ENCODE measurements at regions not wholly inside any gene's neighbourhood (a gene's known extent, or its start where the extent isn't known, plus 50 kb on each side); places are given as distances from the start of the nearest gene placed in this dataset.

DNA sequence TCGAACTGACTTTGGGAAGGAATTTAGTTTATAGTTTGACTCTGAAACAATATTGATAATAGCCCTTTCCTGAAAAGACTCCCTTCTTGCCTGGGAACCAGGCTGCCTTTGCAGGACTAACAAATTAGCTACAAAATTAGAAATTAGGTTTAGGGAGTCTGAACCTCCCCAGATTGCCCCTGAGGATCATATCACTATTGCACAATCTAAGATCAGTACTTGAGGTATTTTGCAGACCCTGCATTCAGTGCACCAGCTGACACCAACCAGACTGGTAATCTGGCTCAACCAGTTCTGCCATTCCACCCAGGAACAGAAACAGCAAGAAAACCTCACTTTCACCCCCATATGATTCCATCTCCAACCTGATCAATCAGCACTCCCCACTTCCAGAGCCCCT lies 131.8 kb upstream of the GALNT5 start:
- H3K4me3 ChIP-seq, result no peak overlapping the region
- H3K27ac ChIP-seq, result no peak overlapping the region
- no peak for ATAC-seq (replicated peaks in 6 of 8)
- 20 to 100% (median 82%) methylated on average over 1 of the region's 1 CpG; no CpG with 5 or more reads in 4 of the 10 experiments for WGBS, 10 experiments
- peaks cover 0 to 9% of the 10 kb centered on the region in 2 donors for H3K4me1 ChIP-seq (replicated peaks in 1 of 2)
- in situ Hi-C loops (cut with MboI; ENCODE audit: low pct_unique_long_range_greater_than_20kb in 2 of 9, low sequenced_read_pairs in 9 of 9, unreplicated experiment in 9 of 9), result no loop called here

- Histone ChIP-seq H3K27ac (no peak overlapping the region), H3K4me1 (replicated peaks in 1 of 2) (peaks cover 0 to 9% of the 10 kb centered on the region in 2 donors), H3K4me3 (no peak overlapping the region)
- no peak for ATAC-seq (replicated peaks in 6 of 8)
- in situ Hi-C loops (cut with MboI; ENCODE audit: low pct_unique_long_range_greater_than_20kb in 2 of 9, low sequenced_read_pairs in 9 of 9, unreplicated experiment in 9 of 9), result no loop called here
Measured at GRCh38 chr2:157127249-157128012, 130.1 kb upstream of the GALNT5 start.

DNA sequence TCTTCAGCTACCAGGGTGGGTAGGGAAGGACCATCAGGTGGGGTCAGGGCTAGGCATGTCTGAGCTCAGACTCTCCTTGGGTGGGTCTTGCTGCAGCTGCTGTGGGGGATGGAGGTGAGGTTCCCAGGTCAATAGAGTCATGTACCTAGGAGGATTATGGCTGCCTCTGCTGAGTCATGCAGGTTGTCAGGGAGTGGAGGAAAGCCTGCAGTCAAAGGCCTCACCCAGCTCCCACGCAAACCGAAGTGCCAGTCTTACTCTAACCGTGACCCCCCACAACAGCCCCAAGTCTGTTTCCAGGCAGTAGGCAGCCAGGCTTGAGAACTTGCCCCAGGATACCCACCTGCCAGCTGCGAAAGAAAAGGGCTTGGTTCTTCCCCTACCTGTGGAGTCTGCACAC lies 113.6 kb upstream of the GALNT5 start:
- 71 to 100% methylated on average over 1 of the region's 4 CpGs; no CpG with 5 or more reads in 8 of the 10 experiments for WGBS, 10 experiments

DNA sequence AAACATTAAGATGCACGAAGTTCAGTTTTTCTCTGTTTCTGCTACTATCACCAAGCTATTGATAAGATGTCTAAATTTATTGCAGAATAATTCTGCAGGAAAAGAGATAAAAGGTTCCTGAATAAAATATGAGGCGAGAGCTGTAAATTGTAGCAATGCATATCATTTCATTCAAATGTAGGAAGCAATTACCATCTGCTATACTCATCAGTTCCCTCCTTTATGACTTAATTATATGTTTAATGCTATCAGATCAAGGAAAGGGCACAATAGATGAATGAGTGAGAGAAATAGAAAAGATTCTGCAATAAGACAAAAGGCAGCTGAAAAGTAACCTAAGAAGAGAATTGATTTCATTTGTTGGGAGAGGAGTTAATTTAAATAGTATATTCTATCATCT lies 108.2 kb upstream of the GALNT5 start:
- Histone ChIP-seq H3K4me1 (replicated peaks in 1 of 2) (peaks cover 0 to 3% of the 10 kb centered on the region in 2 donors), H3K4me3 (no peak overlapping the region), H3K27ac (no peak overlapping the region)
- in situ Hi-C loops (cut with MboI; ENCODE audit: low pct_unique_long_range_greater_than_20kb in 2 of 9, low sequenced_read_pairs in 9 of 9, unreplicated experiment in 9 of 9), result no loop called here
- 29 to 100% (median 47%) methylated on average over 1 to 2 of the region's 2 CpGs for WGBS, 10 experiments
- ATAC-seq (replicated peaks in 6 of 8), result peak in 1 of 8 experiments; percentile 40

More for the DNA sequence above, 113.6 kb upstream of the GALNT5 start:
- in situ Hi-C loops (cut with MboI; ENCODE audit: low pct_unique_long_range_greater_than_20kb in 2 of 9, low sequenced_read_pairs in 9 of 9, unreplicated experiment in 9 of 9), result no loop called here
- ATAC-seq (replicated peaks in 6 of 8), result no peak
- Histone ChIP-seq H3K4me3 (no peak overlapping the region), H3K4me1 (replicated peaks in 1 of 2) (peaks cover 0 to 3% of the 10 kb centered on the region in 2 donors), H3K27ac (no peak overlapping the region)

DNA sequence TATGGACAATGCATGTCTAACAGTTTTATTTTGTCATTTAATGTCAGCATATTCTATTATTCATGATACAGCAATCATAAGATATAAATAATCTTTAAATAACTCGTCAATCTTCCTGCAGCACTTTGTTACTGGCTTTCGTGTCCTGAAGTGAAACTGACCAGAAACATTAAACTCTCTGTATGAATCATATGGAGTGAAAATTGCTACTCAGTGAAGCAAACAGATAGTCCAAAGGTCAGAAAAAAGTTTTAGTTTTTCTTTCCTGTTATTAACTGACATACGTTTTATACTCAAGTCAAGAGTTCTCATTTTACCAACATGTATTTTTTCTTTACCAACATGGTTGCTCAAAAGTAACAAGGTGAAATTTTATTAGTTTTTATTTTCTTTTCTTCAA lies 106.8 kb upstream of the GALNT5 start:
- peaks cover 0 to 3% of the 10 kb centered on the region in 2 donors for H3K4me1 ChIP-seq (replicated peaks in 1 of 2)
- no peak overlapping the region for H3K4me3 ChIP-seq
- no peak for ATAC-seq (replicated peaks in 6 of 8)
- in situ Hi-C loops (cut with MboI; ENCODE audit: low pct_unique_long_range_greater_than_20kb in 2 of 9, low sequenced_read_pairs in 9 of 9, unreplicated experiment in 9 of 9), result no loop called here
- WGBS, 10 experiments, result 69 to 100% (median 89%) methylated on average over 1 to 3 of the region's 3 CpGs
- no peak overlapping the region for H3K27ac ChIP-seq

DNA sequence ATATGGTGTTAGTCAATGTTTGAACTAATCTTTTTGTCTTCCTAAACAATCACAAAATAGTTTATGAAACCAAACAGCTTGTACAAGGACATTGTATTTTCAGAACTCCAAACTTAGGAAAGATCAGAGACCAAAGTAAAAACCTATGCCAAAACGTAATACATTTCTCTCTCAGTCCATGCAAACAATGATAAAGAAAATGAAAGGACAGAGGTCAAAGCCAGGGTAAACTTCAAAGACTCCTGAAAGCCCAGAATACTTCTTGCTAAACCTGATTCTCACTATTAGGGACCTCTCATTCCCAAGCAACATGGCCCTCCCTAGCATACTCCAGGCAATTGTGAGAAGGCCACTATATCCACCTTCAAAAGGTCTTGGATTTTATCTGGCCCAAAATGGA lies 105.1 kb upstream of the GALNT5 start:
- Histone ChIP-seq H3K27ac (no peak overlapping the region), H3K4me1 (replicated peaks in 1 of 2) (peaks cover 0 to 3% of the 10 kb centered on the region in 2 donors), H3K4me3 (no peak overlapping the region)
- in situ Hi-C loops (cut with MboI; ENCODE audit: low pct_unique_long_range_greater_than_20kb in 2 of 9, low sequenced_read_pairs in 9 of 9, unreplicated experiment in 9 of 9), result no loop called here
- 0 to 100% (median 50%) methylated on average over 1 of the region's 1 CpG; no CpG with 5 or more reads in 3 of the 10 experiments for WGBS, 10 experiments
- ATAC-seq (replicated peaks in 6 of 8), result no peak

GRCh38 chr2:157155992-157156391 lies 101.5 kb upstream of the GALNT5 start:
- H3K4me1 ChIP-seq (replicated peaks in 1 of 2), result no peaks in the 10 kb centered on the region
- in situ Hi-C loops (cut with MboI; ENCODE audit: low pct_unique_long_range_greater_than_20kb in 2 of 9, low sequenced_read_pairs in 9 of 9, unreplicated experiment in 9 of 9), result no loop called here
- ATAC-seq (replicated peaks in 6 of 8), result no peak
- WGBS, 10 experiments, result 0 to 100% (median 83%) methylated on average over 1 of the region's 1 CpG; no CpG with 5 or more reads in 2 of the 10 experiments
- no peak overlapping the region for H3K4me3 ChIP-seq
- no peak overlapping the region for H3K27ac ChIP-seq

GRCh38 chr2:157158111-157158510 lies 99.4 kb upstream of the GALNT5 start:
- Histone ChIP-seq H3K4me3 (no peak overlapping the region), H3K27ac (no peak overlapping the region), H3K4me1 (replicated peaks in 1 of 2) (no peaks in the 10 kb centered on the region)
- in situ Hi-C loops (cut with MboI; ENCODE audit: low pct_unique_long_range_greater_than_20kb in 2 of 9, low sequenced_read_pairs in 9 of 9, unreplicated experiment in 9 of 9), result no loop called here
- ATAC-seq (replicated peaks in 6 of 8), result peak in 2 of 8 experiments; percentile 29 to 33
- WGBS, 10 experiments, result 33 to 100% (median 71%) methylated on average over 1 of the region's 1 CpG

GRCh38 chr2:157159221-157159934 lies 98.1 kb upstream of the GALNT5 start:
- ATAC-seq (replicated peaks in 6 of 8), result peak in 1 of 8 experiments; percentile 50
- Histone ChIP-seq H3K4me3 (no peak overlapping the region), H3K4me1 (replicated peaks in 1 of 2) (no peaks in the 10 kb centered on the region), H3K27ac (no peak overlapping the region)
- in situ Hi-C loops (cut with MboI; ENCODE audit: low pct_unique_long_range_greater_than_20kb in 2 of 9, low sequenced_read_pairs in 9 of 9, unreplicated experiment in 9 of 9), result no loop called here
- 13 to 100% (median 77%) methylated on average over 3 to 5 of the region's 5 CpGs; no CpG with 5 or more reads in 1 of the 10 experiments for WGBS, 10 experiments

DNA sequence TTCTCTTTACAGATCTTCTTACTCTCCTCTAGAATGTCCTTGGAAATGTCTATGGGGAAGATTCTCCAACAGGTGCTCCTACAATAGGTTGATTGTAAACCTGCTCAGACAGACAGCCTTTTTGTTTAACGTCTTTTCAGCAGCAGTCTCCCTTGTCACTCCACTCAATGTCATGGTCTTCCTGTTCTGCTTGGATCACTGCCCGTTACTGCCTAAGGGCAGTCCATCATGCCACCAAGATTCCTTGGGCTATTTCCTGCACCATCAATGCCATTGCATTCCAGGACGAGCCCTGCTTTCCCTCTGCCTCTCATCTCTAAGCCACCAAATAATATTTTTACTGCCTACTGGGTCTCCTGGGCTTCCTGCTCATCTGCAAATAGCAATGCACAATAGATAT lies 97.4 kb upstream of the GALNT5 start:
- no peak overlapping the region for H3K4me3 ChIP-seq
- 53 to 100% (median 77%) methylated on average over 1 to 3 of the region's 3 CpGs; no CpG with 5 or more reads in 2 of the 10 experiments for WGBS, 10 experiments
- in situ Hi-C loops (cut with MboI; ENCODE audit: low pct_unique_long_range_greater_than_20kb in 2 of 9, low sequenced_read_pairs in 9 of 9, unreplicated experiment in 9 of 9), result no loop called here
- no peaks in the 10 kb centered on the region for H3K4me1 ChIP-seq (replicated peaks in 1 of 2)
- no peak for ATAC-seq (replicated peaks in 6 of 8)
- no peak overlapping the region for H3K27ac ChIP-seq

DNA sequence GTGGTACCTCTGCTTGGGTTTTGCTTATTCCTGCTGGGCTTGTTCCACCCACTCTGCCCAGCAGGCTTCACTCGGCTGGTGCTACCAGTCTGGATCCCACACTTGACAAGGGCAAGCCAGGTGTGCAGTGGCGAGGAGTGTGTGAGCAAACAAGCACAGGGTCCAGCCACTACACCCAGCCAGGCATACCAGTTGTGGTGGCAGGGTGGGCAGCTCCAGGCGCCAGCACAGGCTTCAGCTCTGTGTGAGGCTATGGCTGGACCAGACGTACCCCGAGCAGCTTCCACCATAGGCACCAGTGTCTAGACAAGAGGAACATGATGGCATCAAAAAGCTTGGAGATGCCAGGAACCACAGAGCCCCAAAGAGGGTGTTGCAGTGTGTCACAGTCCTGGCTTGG lies 93.1 kb upstream of the GALNT5 start:
- no peak overlapping the region for H3K4me3 ChIP-seq
- H3K4me1 ChIP-seq (replicated peaks in 1 of 2), result no peaks in the 10 kb centered on the region
- 86 to 100% methylated on average over 1 to 2 of the region's 5 CpGs; no CpG with 5 or more reads in 8 of the 10 experiments for WGBS, 10 experiments
- ATAC-seq (replicated peaks in 6 of 8), result no peak
- H3K27ac ChIP-seq, result no peak overlapping the region
- in situ Hi-C loops (cut with MboI; ENCODE audit: low pct_unique_long_range_greater_than_20kb in 2 of 9, low sequenced_read_pairs in 9 of 9, unreplicated experiment in 9 of 9), result no loop called here

GRCh38 chr2:157164891-157165290 lies 92.6 kb upstream of the GALNT5 start:
- Histone ChIP-seq H3K27ac (no peak overlapping the region), H3K4me1 (replicated peaks in 1 of 2) (no peaks in the 10 kb centered on the region), H3K4me3 (no peak overlapping the region)
- 100% methylated on average over 1 of the region's 1 CpG; no CpG with 5 or more reads in 8 of the 10 experiments for WGBS, 10 experiments
- in situ Hi-C loops (cut with MboI; ENCODE audit: low pct_unique_long_range_greater_than_20kb in 2 of 9, low sequenced_read_pairs in 9 of 9, unreplicated experiment in 9 of 9), result no loop called here
- ATAC-seq (replicated peaks in 6 of 8), result no peak

GRCh38 chr2:157168501-157168900 lies 89.0 kb upstream of the GALNT5 start:
- no peak for ATAC-seq (replicated peaks in 6 of 8)
- in situ Hi-C loops (cut with MboI; ENCODE audit: low pct_unique_long_range_greater_than_20kb in 2 of 9, low sequenced_read_pairs in 9 of 9, unreplicated experiment in 9 of 9), result no loop called here
- 60 to 100% (median 92%) methylated on average over 1 to 3 of the region's 3 CpGs; no CpG with 5 or more reads in 1 of the 10 experiments for WGBS, 10 experiments
- Histone ChIP-seq H3K4me1 (replicated peaks in 1 of 2) (no peaks in the 10 kb centered on the region), H3K4me3 (no peak overlapping the region), H3K27ac (no peak overlapping the region)

Data from motor neuron (in vitro differentiated cells).